ENCODE measurements at regions not wholly inside any gene's neighbourhood (a gene's known extent, or its start where the extent isn't known, plus 50 kb on each side); places are given as distances from the start of the nearest gene placed in this dataset.

DNA sequence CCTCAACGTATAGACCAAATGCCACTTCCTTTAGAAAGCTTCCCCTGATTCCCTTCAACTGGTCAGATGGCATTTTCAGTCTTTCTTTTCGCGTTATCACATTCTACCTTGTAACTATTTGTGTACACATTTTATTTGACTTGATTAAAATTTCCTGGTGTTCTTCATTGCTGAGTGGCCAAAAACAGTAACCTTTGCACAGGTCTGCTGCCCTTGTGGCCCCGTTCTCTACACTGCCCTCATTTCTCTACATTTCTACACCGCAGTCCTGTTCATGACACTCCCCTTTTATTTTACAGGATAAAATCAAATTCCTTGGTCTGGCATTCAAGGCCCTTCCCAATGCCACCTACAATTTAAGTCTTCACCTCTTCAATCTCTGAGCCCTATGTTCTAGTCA lies 334.2 kb upstream of the SLC30A5 start:
- ATAC-seq, result no peak
- H3K36me3 ChIP-seq (ENCODE audit: control insufficient read depth in 1 of 2, insufficient read depth in 2 of 2, low read length in 2 of 2), result no peaks in the 10 kb centered on the region
- CTCF ChIA-PET, result no interaction called here
- H3K9me3 ChIP-seq (ENCODE audit: control insufficient read depth in 1 of 2, insufficient read depth in 1 of 2, low read depth in 1 of 2, low read length in 2 of 2), result no peaks in the 10 kb centered on the region
- BruUV-seq (replicated peaks), result no TSS peak
- no peak for DNase-seq (ENCODE audit: low read depth, low spot score)
- H2AFZ ChIP-seq (ENCODE audit: low read depth, low read length, poor library complexity, severe bottlenecking), result no peak overlapping the region
- H3K4me3 ChIP-seq (replicated peaks in 1 of 2; ENCODE audit: low read depth in 1 of 2, low read length in 2 of 2), result no peak overlapping the region
- intact Hi-C loops (cut with micrococcal nuclease), result loop anchor here (10.0 kb wide), 1 partner anchor 55 kb away; no protein-coding TSS in a partner anchor
- H3K27me3 ChIP-seq (ENCODE audit: insufficient read depth, low read length), result 0 out of 2 replicates have a peak, but pooled peaks cover 9% of the 10 kb centered on the region
- H3K9ac ChIP-seq (ENCODE audit: low read length), result no peak overlapping the region
- no peaks in the 10 kb centered on the region for H4K20me1 ChIP-seq (ENCODE audit: insufficient read depth)
- no peak overlapping the region for H3K27ac ChIP-seq (ENCODE audit: low read depth, low read length)
- no peaks in the 10 kb centered on the region for H3K79me2 ChIP-seq (ENCODE audit: insufficient read depth, low read length)
- no peaks in the 10 kb centered on the region for H3K4me1 ChIP-seq (ENCODE audit: control insufficient read depth in 1 of 2, insufficient read depth in 2 of 2, low read length in 2 of 2)
- TF ChIP-seq RAD21 (IDR thresholded peaks at IDR 0.05; ENCODE audit: low read depth), result no peak
- TF ChIP-seq, protein P1, sequence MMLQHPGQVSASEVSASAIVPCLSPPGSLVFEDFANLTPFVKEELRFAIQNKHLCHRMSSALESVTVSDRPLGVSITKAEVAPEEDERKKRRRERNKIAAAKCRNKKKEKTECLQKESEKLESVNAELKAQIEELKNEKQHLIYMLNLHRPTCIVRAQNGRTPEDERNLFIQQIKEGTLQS (IDR thresholded peaks at IDR 0.05), result no peak
- TF ChIP-seq ZFX (IDR thresholded peaks at IDR 0.05), result no peak
- TF ChIP-seq EZH2 (IDR thresholded peaks at IDR 0.05), result no peak
- no peak for TF ChIP-seq POLR2A (IDR thresholded peaks at IDR 0.05; ENCODE audit: borderline replicate concordance, extremely low read depth, insufficient read depth, insufficient read length)
- TF ChIP-seq POLR2AphosphoS5 (IDR thresholded peaks at IDR 0.05; ENCODE audit: low read depth, low read length), result no peak
- TF ChIP-seq TCF7L2 (IDR thresholded peaks at IDR 0.05; ENCODE audit: borderline replicate concordance, extremely low read depth, insufficient read depth, insufficient read length), result no peak
- TF ChIP-seq FOSL1 (IDR thresholded peaks at IDR 0.05; ENCODE audit: low read depth), result no peak
- no peak for TF ChIP-seq EGR1 (IDR thresholded peaks at IDR 0.05; ENCODE audit: low read depth)
- TF ChIP-seq SIN3A (IDR thresholded peaks at IDR 0.05; ENCODE audit: low read depth), result no peak
- no peak for TF ChIP-seq SRF (IDR thresholded peaks at IDR 0.05; ENCODE audit: low read depth)
- TF ChIP-seq, protein P2, sequence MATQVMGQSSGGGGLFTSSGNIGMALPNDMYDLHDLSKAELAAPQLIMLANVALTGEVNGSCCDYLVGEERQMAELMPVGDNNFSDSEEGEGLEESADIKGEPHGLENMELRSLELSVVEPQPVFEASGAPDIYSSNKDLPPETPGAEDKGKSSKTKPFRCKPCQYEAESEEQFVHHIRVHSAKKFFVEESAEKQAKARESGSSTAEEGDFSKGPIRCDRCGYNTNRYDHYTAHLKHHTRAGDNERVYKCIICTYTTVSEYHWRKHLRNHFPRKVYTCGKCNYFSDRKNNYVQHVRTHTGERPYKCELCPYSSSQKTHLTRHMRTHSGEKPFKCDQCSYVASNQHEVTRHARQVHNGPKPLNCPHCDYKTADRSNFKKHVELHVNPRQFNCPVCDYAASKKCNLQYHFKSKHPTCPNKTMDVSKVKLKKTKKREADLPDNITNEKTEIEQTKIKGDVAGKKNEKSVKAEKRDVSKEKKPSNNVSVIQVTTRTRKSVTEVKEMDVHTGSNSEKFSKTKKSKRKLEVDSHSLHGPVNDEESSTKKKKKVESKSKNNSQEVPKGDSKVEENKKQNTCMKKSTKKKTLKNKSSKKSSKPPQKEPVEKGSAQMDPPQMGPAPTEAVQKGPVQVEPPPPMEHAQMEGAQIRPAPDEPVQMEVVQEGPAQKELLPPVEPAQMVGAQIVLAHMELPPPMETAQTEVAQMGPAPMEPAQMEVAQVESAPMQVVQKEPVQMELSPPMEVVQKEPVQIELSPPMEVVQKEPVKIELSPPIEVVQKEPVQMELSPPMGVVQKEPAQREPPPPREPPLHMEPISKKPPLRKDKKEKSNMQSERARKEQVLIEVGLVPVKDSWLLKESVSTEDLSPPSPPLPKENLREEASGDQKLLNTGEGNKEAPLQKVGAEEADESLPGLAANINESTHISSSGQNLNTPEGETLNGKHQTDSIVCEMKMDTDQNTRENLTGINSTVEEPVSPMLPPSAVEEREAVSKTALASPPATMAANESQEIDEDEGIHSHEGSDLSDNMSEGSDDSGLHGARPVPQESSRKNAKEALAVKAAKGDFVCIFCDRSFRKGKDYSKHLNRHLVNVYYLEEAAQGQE (IDR thresholded peaks at IDR 0.05; ENCODE audit: low read depth), result no peak
- no peak for TF ChIP-seq EZH2phosphoT487 (IDR thresholded peaks at IDR 0.05; ENCODE audit: borderline replicate concordance)
- TF ChIP-seq CBX3 (IDR thresholded peaks at IDR 0.05; ENCODE audit: low read depth), result no peak
- TF ChIP-seq JUND (IDR thresholded peaks at IDR 0.05), result no peak
- TF ChIP-seq ZNF274 (IDR thresholded peaks at IDR 0.05; ENCODE audit: low read depth, low read length), result no peak
- TF ChIP-seq, protein P3, sequence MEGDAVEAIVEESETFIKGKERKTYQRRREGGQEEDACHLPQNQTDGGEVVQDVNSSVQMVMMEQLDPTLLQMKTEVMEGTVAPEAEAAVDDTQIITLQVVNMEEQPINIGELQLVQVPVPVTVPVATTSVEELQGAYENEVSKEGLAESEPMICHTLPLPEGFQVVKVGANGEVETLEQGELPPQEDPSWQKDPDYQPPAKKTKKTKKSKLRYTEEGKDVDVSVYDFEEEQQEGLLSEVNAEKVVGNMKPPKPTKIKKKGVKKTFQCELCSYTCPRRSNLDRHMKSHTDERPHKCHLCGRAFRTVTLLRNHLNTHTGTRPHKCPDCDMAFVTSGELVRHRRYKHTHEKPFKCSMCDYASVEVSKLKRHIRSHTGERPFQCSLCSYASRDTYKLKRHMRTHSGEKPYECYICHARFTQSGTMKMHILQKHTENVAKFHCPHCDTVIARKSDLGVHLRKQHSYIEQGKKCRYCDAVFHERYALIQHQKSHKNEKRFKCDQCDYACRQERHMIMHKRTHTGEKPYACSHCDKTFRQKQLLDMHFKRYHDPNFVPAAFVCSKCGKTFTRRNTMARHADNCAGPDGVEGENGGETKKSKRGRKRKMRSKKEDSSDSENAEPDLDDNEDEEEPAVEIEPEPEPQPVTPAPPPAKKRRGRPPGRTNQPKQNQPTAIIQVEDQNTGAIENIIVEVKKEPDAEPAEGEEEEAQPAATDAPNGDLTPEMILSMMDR (IDR thresholded peaks at IDR 0.05 in 2 of 3, conservative IDR thresholded peaks at IDR 0.05 in 1 of 3; ENCODE audit: borderline replicate concordance in 1 of 3, insufficient read depth in 1 of 3, low read depth in 2 of 3, low read length in 2 of 3), result no peak
- no peak for TF ChIP-seq MAX (IDR thresholded peaks at IDR 0.05)
- no peak for TF ChIP-seq YY1 (IDR thresholded peaks at IDR 0.05; ENCODE audit: extremely low read depth, insufficient replicate concordance, low read depth, low read length)
- RAD21 ChIA-PET (ENCODE audit: low non-redundant PET in 1 of 2, low total read pairs in 2 of 2, uncharacterized antibody in 2 of 2, unreplicated experiment in 2 of 2), result no interaction called here
- no peak overlapping the region for H3K4me2 ChIP-seq (ENCODE audit: low read length)
- POLR2A ChIA-PET, result no interaction called here
- no peaks in the 10 kb centered on the region for H3K9me2 ChIP-seq (ENCODE audit: insufficient read depth)

Data from HCT116 (cell line).